HUES64 (cell line): ENCODE measurements at regions not wholly inside any gene's neighbourhood (a gene's known extent, or its start where the extent isn't known, plus 50 kb on each side); places are given as distances from the start of the nearest gene placed in this dataset.
"Not testable (repeated sequence)": the region's sequence is repeated elsewhere in the genome, so short reads cannot be mapped to it uniquely, and the experiment has no call there.

Source experiments
- H3K27ac ChIP-seq: 2 replicates; pipeline ENCODE4 v1.7.0; 2013; ENCODE audit warnings: low read depth, low read length, inconsistent platforms
- H3K27me3 ChIP-seq: 2 replicates; pipeline ENCODE4 v1.6.1; 2013; ENCODE audit warnings: mild to moderate bottlenecking, low read length; ENCODE audit not compliant: insufficient read depth
- H3K36me3 ChIP-seq: 2 replicates; pipeline ENCODE4 v1.6.1; 2013; ENCODE audit warnings: mild to moderate bottlenecking, low read length; ENCODE audit not compliant: insufficient read depth
- H3K4me1 ChIP-seq: 2 replicates; pipeline ENCODE4 v1.6.1; 2013; ENCODE audit warnings: mild to moderate bottlenecking, low read length, moderate library complexity; ENCODE audit not compliant: insufficient read depth
- H3K4me3 ChIP-seq: 2 replicates; pipeline ENCODE4 v1.5.1; 2013; ENCODE audit warnings: mild to moderate bottlenecking, low read length, moderate library complexity
- H3K9ac ChIP-seq: 2 replicates; pipeline ENCODE4 v1.6.1; 2013; ENCODE audit warnings: mild to moderate bottlenecking, low read depth, low read length
- H3K9me3 ChIP-seq: 2 replicates; pipeline ENCODE4 v1.6.1; 2013; ENCODE audit warnings: low read depth, low read length; ENCODE audit not compliant: insufficient read depth
- WGBS: fragments of 150-250, 120-280 bp; methylation state at CpG from one replicate; pipeline ENCODE4 v1.1.7; 2013; ENCODE audit warnings: missing lambda C conversion rate; 5-methylcytosine and 5-hydroxymethylcytosine counted together

GRCh38 chr6:7008451-7008988, 99.2 kb upstream of the RREB1 start:
- Histone ChIP-seq H3K4me3 (no peak overlapping the region), H3K36me3 (no peaks in the 10 kb centered on the region), H3K9me3 (no peaks in the 10 kb centered on the region), H3K4me1 (peaks cover 13% of the 10 kb centered on the region), H3K9ac (no peak overlapping the region), H3K27me3 (no peaks in the 10 kb centered on the region), H3K27ac (peak overlapping the region; percentile 47; the same call in 1 of the 2 replicates)
- 70% methylated on average over 6 of the region's 6 CpGs for WGBS

- H3K27me3 ChIP-seq, result no peaks in the 10 kb centered on the region
- H3K9me3 ChIP-seq, result no peaks in the 10 kb centered on the region
- H3K4me1 ChIP-seq, result 0 out of 2 replicates have a peak, but pooled peaks cover 3% of the 10 kb centered on the region
- H3K36me3 ChIP-seq, result no peaks in the 10 kb centered on the region
- WGBS, result 81% methylated on average over 8 of the region's 8 CpGs
- H3K4me3 ChIP-seq, result no peak overlapping the region
- no peak overlapping the region for H3K27ac ChIP-seq
- H3K9ac ChIP-seq, result no peak overlapping the region
Observed at GRCh38 chr6:7016226-7016625, 91.5 kb upstream of the RREB1 start.

- Histone ChIP-seq H3K9me3 (no peaks in the 10 kb centered on the region), H3K9ac (no peak overlapping the region), H3K27me3 (no peaks in the 10 kb centered on the region), H3K36me3 (no peaks in the 10 kb centered on the region), H3K27ac (no peak overlapping the region), H3K4me1 (0 out of 2 replicates have a peak, but pooled peaks cover under 1% of the 10 kb centered on the region), H3K4me3 (no peak overlapping the region)
- WGBS, result 95% methylated on average over 1 of the region's 2 CpGs
Observed at GRCh38 chr6:7021301-7021700, 86.5 kb upstream of the RREB1 start.

GRCh38 chr6:7025861-7026260, 81.9 kb upstream of the RREB1 start:
- 0 out of 2 replicates have a peak, but pooled peaks cover 9% of the 10 kb centered on the region for H3K9me3 ChIP-seq
- H3K4me3 ChIP-seq, result no peak overlapping the region
- H3K4me1 ChIP-seq, result no peaks in the 10 kb centered on the region
- no peak overlapping the region for H3K9ac ChIP-seq
- 88% methylated on average over 4 of the region's 4 CpGs for WGBS
- no peak overlapping the region for H3K27ac ChIP-seq
- no peaks in the 10 kb centered on the region for H3K36me3 ChIP-seq
- no peaks in the 10 kb centered on the region for H3K27me3 ChIP-seq

DNA sequence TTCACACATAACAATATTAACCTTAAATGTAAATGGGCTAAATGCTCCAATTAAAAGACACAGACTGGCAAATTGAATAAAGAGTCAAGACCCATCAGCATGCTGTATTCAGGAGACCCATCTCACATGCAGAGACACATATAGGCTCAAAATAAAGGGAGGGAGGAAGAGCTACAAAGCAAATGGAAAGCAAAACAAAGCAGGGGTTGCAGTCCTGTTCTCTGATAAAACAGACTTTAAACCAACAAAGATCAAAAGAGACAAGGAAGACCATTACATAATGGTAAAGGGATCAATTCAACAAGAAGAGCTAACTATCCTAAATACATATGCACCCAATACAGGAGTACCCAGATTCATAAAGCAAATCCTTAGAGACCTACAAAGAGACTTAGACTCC, 78.8 kb upstream of the RREB1 start:
- H3K36me3 ChIP-seq, H3K9me3 ChIP-seq, H3K27ac ChIP-seq, H3K4me1 ChIP-seq, H3K9ac ChIP-seq, H3K27me3 ChIP-seq, H3K4me3 ChIP-seq: not testable (repeated sequence)

DNA sequence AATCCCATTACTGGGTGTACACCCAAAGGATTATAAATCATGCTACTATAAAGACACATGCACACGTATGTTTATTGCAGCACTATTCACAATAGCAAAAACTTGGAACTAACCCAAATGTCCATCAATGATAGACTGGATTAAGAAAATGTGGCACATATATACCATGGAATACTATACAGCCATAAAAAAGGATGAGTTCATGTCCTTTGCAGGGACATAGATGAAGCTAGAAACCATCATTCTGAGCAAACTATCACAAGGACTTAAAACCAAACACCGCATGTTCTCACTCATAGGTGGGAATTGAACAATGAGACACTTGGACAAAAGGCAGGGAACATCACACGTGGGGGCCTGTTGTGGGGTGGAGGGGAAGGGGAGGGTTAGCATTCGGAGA, 76.8 kb upstream of the RREB1 start:
- H3K27me3 ChIP-seq, H3K4me1 ChIP-seq, H3K9me3 ChIP-seq, H3K27ac ChIP-seq, H3K36me3 ChIP-seq, H3K9ac ChIP-seq, H3K4me3 ChIP-seq: not testable (repeated sequence)
- 97% methylated on average over 3 of the region's 4 CpGs for WGBS

- H3K4me3 ChIP-seq, result no peak overlapping the region
- H3K27ac ChIP-seq, result no peak overlapping the region
- no peaks in the 10 kb centered on the region for H3K9me3 ChIP-seq
- H3K27me3 ChIP-seq, result no peaks in the 10 kb centered on the region
- 95% methylated on average over 4 of the region's 5 CpGs for WGBS
- H3K4me1 ChIP-seq, result no peaks in the 10 kb centered on the region
- no peak overlapping the region for H3K9ac ChIP-seq
- no peaks in the 10 kb centered on the region for H3K36me3 ChIP-seq
Observed at GRCh38 chr6:7033202-7033601, 74.6 kb upstream of the RREB1 start.

GRCh38 chr6:7034055-7034454, 73.7 kb upstream of the RREB1 start:
- WGBS, result no CpG with 5 or more reads among the region's 1 CpG
- H3K4me3 ChIP-seq, result no peak overlapping the region
- no peak overlapping the region for H3K9ac ChIP-seq
- no peaks in the 10 kb centered on the region for H3K36me3 ChIP-seq
- H3K27me3 ChIP-seq, result no peaks in the 10 kb centered on the region
- no peak overlapping the region for H3K27ac ChIP-seq
- H3K9me3 ChIP-seq, result no peaks in the 10 kb centered on the region
- H3K4me1 ChIP-seq, result no peaks in the 10 kb centered on the region

DNA sequence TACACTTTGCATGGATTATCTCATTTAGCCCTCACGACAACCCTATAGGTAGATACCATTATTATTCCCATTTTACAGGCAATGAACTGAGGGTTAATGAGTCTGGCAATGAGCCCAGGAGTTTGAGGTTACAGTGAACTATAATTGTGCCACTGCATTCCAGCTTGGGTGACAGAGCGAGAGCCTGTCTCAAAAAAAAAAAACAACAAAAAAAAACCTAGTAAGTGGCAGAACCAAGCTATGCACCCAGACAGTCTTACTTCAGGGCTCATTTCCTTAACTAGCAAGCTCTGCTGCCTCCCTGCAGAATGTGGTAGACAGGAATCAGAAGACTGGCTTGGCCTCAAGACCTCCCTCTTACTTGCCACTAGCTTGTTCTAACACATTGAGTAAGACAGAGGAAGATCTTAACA, 71.9 kb upstream of the RREB1 start:
- WGBS, result 89% methylated on average over 1 of the region's 2 CpGs
- H3K27ac ChIP-seq, result no peak overlapping the region
- no peak overlapping the region for H3K4me3 ChIP-seq
- H3K9ac ChIP-seq, result no peak overlapping the region
- H3K9me3 ChIP-seq, result no peaks in the 10 kb centered on the region
- H3K27me3 ChIP-seq, result no peaks in the 10 kb centered on the region
- no peaks in the 10 kb centered on the region for H3K36me3 ChIP-seq
- H3K4me1 ChIP-seq, result no peaks in the 10 kb centered on the region

DNA sequence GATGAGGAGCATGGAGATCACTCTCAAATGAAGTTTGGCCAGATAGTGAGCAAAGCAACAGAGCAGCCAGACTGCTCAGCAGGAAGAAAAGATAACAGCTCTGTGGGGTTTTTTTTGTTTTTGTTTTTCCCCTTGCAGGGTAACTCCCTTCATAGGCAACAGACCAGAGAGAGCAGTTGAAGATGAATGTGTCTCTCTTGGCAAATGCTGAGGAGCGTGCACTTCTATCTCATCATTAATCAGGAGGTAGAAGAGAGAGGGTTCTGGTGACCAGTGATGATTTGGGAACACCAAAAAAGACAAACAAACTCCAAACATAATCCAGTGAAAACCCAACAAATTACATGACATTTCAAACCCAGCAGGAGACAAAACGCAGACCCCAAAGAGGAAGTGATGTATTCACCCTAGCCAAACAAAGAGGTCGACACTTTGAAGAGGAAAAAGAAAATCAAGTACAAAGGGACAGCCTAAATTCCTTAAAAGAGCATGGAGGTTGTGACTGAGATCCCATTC, 66.2 kb upstream of the RREB1 start:
- peaks cover 23% of the 10 kb centered on the region for H3K4me1 ChIP-seq
- H3K36me3 ChIP-seq, result no peaks in the 10 kb centered on the region
- no peaks in the 10 kb centered on the region for H3K9me3 ChIP-seq
- 15% methylated on average over 2 of the region's 3 CpGs for WGBS
- H3K4me3 ChIP-seq, result no peak overlapping the region
- H3K9ac ChIP-seq, result peak overlapping the region; percentile 12; the same call in 1 of the 2 replicates
- H3K27ac ChIP-seq, result peak overlapping the region; percentile 57; the same call in 1 of the 2 replicates
- H3K27me3 ChIP-seq, result no peaks in the 10 kb centered on the region

GRCh38 chr6:7042056-7042653, 65.6 kb upstream of the RREB1 start:
- 56% methylated on average over 12 of the region's 12 CpGs for WGBS
- no peak overlapping the region for H3K4me3 ChIP-seq

More at GRCh38 chr6:7042056-7042653, 65.6 kb upstream of the RREB1 start:
- H3K27ac ChIP-seq, result peak overlapping the region; percentile 57; the same call in 1 of the 2 replicates
- no peaks in the 10 kb centered on the region for H3K36me3 ChIP-seq
- no peaks in the 10 kb centered on the region for H3K9me3 ChIP-seq
- peaks cover 23% of the 10 kb centered on the region for H3K4me1 ChIP-seq
- H3K9ac ChIP-seq, result peak overlapping the region; percentile 12; the same call in 1 of the 2 replicates
- no peaks in the 10 kb centered on the region for H3K27me3 ChIP-seq
